ENCODE measurements at regions not wholly inside any gene's neighbourhood (a gene's known extent, or its start where the extent isn't known, plus 50 kb on each side); places are given as distances from the start of the nearest gene placed in this dataset.

- TF ChIP-seq, protein P1, sequence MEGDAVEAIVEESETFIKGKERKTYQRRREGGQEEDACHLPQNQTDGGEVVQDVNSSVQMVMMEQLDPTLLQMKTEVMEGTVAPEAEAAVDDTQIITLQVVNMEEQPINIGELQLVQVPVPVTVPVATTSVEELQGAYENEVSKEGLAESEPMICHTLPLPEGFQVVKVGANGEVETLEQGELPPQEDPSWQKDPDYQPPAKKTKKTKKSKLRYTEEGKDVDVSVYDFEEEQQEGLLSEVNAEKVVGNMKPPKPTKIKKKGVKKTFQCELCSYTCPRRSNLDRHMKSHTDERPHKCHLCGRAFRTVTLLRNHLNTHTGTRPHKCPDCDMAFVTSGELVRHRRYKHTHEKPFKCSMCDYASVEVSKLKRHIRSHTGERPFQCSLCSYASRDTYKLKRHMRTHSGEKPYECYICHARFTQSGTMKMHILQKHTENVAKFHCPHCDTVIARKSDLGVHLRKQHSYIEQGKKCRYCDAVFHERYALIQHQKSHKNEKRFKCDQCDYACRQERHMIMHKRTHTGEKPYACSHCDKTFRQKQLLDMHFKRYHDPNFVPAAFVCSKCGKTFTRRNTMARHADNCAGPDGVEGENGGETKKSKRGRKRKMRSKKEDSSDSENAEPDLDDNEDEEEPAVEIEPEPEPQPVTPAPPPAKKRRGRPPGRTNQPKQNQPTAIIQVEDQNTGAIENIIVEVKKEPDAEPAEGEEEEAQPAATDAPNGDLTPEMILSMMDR (IDR thresholded peaks at IDR 0.05), result no peak
- no peak for TF ChIP-seq EP300 (IDR thresholded peaks at IDR 0.05)
Measured at GRCh38 chr11:90700789-90701439, 478.1 kb upstream of the CHORDC1 start.
